Heart left ventricle (tissue), 13 donors: ENCODE measurements at regions not wholly inside any gene's neighbourhood (a gene's known extent, or its start where the extent isn't known, plus 50 kb on each side); places are given as distances from the start of the nearest gene placed in this dataset.

ENCODE experiments used
- CTCF ChIP-seq, 12 donors: fragments of 200-600 bp; sonication (generic) in 4 of 12; IDR thresholded peaks; one replicate each; pipeline versions ENCODE4 v1.5.0 to v1.8.0; 2018 to 2022; ENCODE audit warnings: antibody characterized with exemption in 12 of 12, mild to moderate bottlenecking in 5 of 12
- POLR2A ChIP-seq, 2 donors: fragments of 450-650 bp; IDR thresholded peaks; one replicate each; pipeline ENCODE4 v1.6.1; 2017; ENCODE audit warnings: antibody characterized with exemption in 2 of 2, mild to moderate bottlenecking in 2 of 2, moderate library complexity in 2 of 2
- donor health status: ischemic (EF 13 %, LVEDD 7.1; RV severe dilation, severe dysfunction).
- donor health status: DM: no; HTN: yes; CAD: no.
- donor health status: DM: no; HTN: no; CAD: no.
- donor health status: ischemic (EF 25% LVEDD 6.9; RV normal size, moderate dysfunction).
- donor health status: ischemic (EF 25% LVEDD 5.7; RV mildly dilated, moderate dysfunction).
- donor health status: ischemic (EF 35%, LVEDD 5.7; RV mildly dilated, moderate dysfunction).
- donor health status: nonischemic (EF 11% LVEDD 7.7; RV severe dilation, severe dysfunction).
- donor health status: DM: yes; HTN: yes; CAD: no.
- donor health status: PGD.
- donor health status: ischemic (EF 29% LVEDD 5.4; RV normal size, mild dysfunction).
- donor health status: nonischemic (EF 23%, LVEDD 6.1; RV moderate dilation, normal function).

- TF ChIP-seq CTCF (IDR thresholded peaks at IDR 0.05) (no peak), POLR2A (IDR thresholded peaks at IDR 0.05) (no peak)
Measured at GRCh38 chr4:62881210-62881609, 1528.0 kb downstream of the TECRL start.
